Peyer's patch (tissue), 4 donors: ENCODE measurements at regions not wholly inside any gene's neighbourhood (a gene's known extent, or its start where the extent isn't known, plus 50 kb on each side); places are given as distances from the start of the nearest gene placed in this dataset.

Experiments
- DNase-seq, 3 donors: peaks; one replicate each; pipeline ENCODE4 v3.0.0-alpha.2; 2017 to 2019
- H3K27ac ChIP-seq, 4 donors: fragments of 200-600 bp; sonication (generic); one replicate each; pipeline ENCODE4 v1.5.1; 2016 to 2019
- H3K27me3 ChIP-seq, 2 donors: fragments of 200-600 bp; sonication (generic); one replicate each; pipeline ENCODE4 v1.5.1; 2019
- H3K36me3 ChIP-seq, 3 donors: fragments of 200-600 bp; sonication (generic); one replicate each; pipeline ENCODE4 v1.5.1; 2016 to 2019
- H3K4me1 ChIP-seq, 4 donors: fragments of 200-600 bp; sonication (generic); one replicate each; pipeline ENCODE4 v1.5.1; 2016 to 2019
- H3K4me3 ChIP-seq, 4 donors: fragments of 200-600 bp; sonication (generic); 1 replicate in 3 of 4; 2 replicates in 1 of 4; pipeline ENCODE4 v1.5.1; 2016 to 2019; ENCODE audit warnings: mild to moderate bottlenecking in 1 of 4
- H3K9me3 ChIP-seq, 4 donors: fragments of 200-600 bp; sonication (generic); one replicate each; pipeline ENCODE4 v1.5.1; 2016 to 2019; ENCODE audit warnings: mild to moderate bottlenecking in 1 of 4
- CTCF ChIP-seq, 6 experiments: fragments of 450-650 bp in 4 of 6; fragments of 200-600 bp in 2 of 6; sonication (generic) in 1 of 6; IDR thresholded peaks; one replicate each; pipeline ENCODE4 v1.5.1; 2017 to 2019; ENCODE audit warnings: antibody characterized with exemption in 6 of 6, mild to moderate bottlenecking in 3 of 6, moderate library complexity in 1 of 6
- POLR2A ChIP-seq, 2 donors: fragments of 450-650 bp; IDR thresholded peaks; one replicate each; pipeline ENCODE4 v1.5.1; 2017; ENCODE audit warnings: antibody characterized with exemption in 2 of 2, mild to moderate bottlenecking in 2 of 2, moderate library complexity in 2 of 2

DNA sequence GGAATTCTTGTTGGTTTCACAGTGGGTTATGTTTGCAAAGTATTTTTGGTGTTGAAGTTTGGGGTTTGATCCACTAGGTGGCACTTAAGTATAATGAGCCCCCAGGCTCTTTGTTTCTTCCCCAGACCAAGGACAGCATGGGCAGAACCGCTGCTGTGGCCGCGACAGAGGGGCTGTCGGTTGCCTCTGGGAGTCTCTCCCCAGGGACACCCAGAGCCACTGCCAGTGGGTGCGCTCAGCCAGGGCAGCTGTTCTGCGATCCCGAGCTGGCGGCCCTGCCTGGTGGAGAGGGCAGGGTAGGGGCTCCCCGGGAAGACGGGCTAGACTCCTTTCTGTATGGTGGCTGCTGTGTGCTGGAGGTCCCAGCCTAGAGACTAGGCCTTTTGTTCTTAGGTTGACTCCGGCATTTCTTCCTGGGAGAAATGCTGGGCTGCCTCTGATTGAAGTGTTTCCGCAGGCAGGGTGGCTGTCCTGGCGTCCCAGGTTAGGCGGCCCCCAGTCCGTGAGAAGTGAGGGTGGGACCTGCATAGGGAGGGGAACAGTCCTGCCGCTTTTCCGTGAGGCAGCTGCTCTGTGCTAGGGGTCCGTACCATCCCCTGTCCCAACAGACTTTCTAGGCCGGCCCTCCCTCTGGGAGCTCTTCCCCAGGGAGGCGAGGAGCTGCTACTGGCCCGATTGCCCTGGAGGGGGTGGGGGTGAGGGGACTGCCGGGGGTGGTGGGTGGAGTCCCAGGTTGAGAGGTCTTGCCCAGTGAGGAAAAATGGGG is 253.1 kb upstream of the PELI2 start:
- peaks cover 0 to 6% (median 0%) of the 10 kb centered on the region in 4 donors for H3K9me3 ChIP-seq
- no peak for DNase-seq
- H3K27ac ChIP-seq = no peak overlapping the region
- no peaks in the 10 kb centered on the region for H3K36me3 ChIP-seq
- no peaks in the 10 kb centered on the region for H3K27me3 ChIP-seq
- H3K4me1 ChIP-seq = no peaks in the 10 kb centered on the region
- TF ChIP-seq POLR2A (IDR thresholded peaks at IDR 0.05) (no peak), CTCF (IDR thresholded peaks at IDR 0.05) (peak in 1 of 6 experiments; percentile 20)
- no peak overlapping the region for H3K4me3 ChIP-seq

GRCh38 chr14:55867311-55867710 is 250.9 kb upstream of the PELI2 start:
- Histone ChIP-seq H3K4me1 (no peaks in the 10 kb centered on the region), H3K27ac (no peak overlapping the region), H3K4me3 (no peak overlapping the region), H3K36me3 (no peaks in the 10 kb centered on the region), H3K9me3 (peaks cover 0 to 6% (median 0%) of the 10 kb centered on the region in 4 donors), H3K27me3 (no peaks in the 10 kb centered on the region)
- DNase-seq = no peak
- no peak for TF ChIP-seq CTCF (IDR thresholded peaks at IDR 0.05)
- TF ChIP-seq POLR2A (IDR thresholded peaks at IDR 0.05) = no peak

GRCh38 chr14:55867719-55868118 is 250.5 kb upstream of the PELI2 start:
- Histone ChIP-seq H3K4me3 (no peak overlapping the region), H3K9me3 (peaks cover 0 to 6% (median 0%) of the 10 kb centered on the region in 4 donors), H3K27ac (no peak overlapping the region), H3K4me1 (no peaks in the 10 kb centered on the region), H3K36me3 (no peaks in the 10 kb centered on the region), H3K27me3 (no peaks in the 10 kb centered on the region)
- DNase-seq = no peak
- no peak for TF ChIP-seq POLR2A (IDR thresholded peaks at IDR 0.05)
- TF ChIP-seq CTCF (IDR thresholded peaks at IDR 0.05) = no peak

DNA sequence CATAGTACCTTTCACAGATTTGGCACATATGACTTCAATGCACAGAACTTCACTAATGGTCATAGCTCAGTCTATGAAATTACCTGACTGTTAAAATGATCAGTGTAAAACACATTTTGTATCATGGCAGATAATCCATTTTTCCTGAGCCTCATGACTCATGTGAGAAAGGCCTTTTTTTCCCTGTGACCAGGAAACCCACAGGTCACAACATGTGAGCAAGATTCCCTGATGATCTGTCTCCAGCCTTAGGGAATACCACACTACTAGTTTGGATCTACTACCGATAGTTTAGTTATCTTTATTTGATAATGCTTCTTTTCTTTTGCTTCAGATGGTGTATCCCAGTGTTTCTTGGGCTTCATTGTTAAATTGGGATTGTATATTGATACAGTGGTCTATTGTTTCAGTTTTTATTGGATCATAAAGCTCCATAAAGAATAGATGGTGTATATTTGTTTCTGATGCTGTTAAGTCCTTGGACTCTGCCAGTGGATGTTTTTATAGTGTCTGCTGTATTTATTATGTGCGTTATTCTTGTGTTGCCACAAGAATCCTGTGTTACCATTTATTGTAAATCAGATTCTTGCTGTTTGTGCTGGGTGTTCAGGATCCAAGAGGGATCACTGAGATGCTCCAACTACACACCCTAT is 248.7 kb upstream of the PELI2 start:
- Histone ChIP-seq H3K9me3 (no peaks in the 10 kb centered on the region), H3K36me3 (no peaks in the 10 kb centered on the region)
- DNase-seq = no peak

DNA sequence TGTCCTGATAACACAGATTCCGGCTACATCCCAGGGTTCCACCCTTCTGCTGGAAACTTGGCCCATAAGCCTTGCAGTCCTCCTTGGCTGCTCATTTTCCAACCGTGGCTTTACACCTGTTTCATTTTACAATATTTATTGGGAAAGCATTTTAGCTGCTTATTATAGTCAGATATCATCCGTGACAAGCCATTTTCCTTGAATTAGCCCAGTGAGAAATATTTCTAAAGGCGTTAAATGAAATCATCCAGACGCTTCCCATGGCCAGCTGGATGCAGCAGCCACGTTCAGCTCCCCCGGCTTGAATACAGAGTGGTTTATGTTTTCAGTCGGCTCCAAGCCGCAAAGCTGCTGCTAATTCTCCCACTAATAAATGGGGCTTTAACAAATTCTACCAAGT is 245.0 kb upstream of the PELI2 start:
- Histone ChIP-seq H3K27ac (no peak overlapping the region), H3K9me3 (no peaks in the 10 kb centered on the region), H3K36me3 (no peaks in the 10 kb centered on the region), H3K27me3 (no peaks in the 10 kb centered on the region), H3K4me1 (no peaks in the 10 kb centered on the region), H3K4me3 (no peak overlapping the region)
- TF ChIP-seq POLR2A (IDR thresholded peaks at IDR 0.05) = no peak
- no peak for TF ChIP-seq CTCF (IDR thresholded peaks at IDR 0.05)
- DNase-seq = no peak

More for the DNA sequence above, 248.7 kb upstream of the PELI2 start:
- Histone ChIP-seq H3K27me3 (no peaks in the 10 kb centered on the region), H3K27ac (no peak overlapping the region), H3K4me3 (no peak overlapping the region), H3K4me1 (no peaks in the 10 kb centered on the region)
- no peak for TF ChIP-seq POLR2A (IDR thresholded peaks at IDR 0.05)
- no peak for TF ChIP-seq CTCF (IDR thresholded peaks at IDR 0.05)
